ENCODE measurements at regions not wholly inside any gene's neighbourhood (a gene's known extent, or its start where the extent isn't known, plus 50 kb on each side); places are given as distances from the start of the nearest gene placed in this dataset.

- intact Hi-C loops (cut with DNase I): no loop called here
These were observed 220.2 kb upstream of the CEP162 start for GRCh38 chr6:84447651-84448050.

GRCh38 chr6:84445068-84445467, 217.6 kb upstream of the CEP162 start:
- no peak for DNase-seq
- Histone ChIP-seq H3K36me3 (no peaks in the 10 kb centered on the region), H3K4me3 (no peak overlapping the region), H3K27ac (no peak overlapping the region), H3K9me3 (no peaks in the 10 kb centered on the region), H3K27me3 (peaks cover 0 to 4% (median 0%) of the 10 kb centered on the region in 4 donors), H3K4me1 (no peaks in the 10 kb centered on the region)
- ATAC-seq: no peak
- intact Hi-C loops (cut with DNase I): no loop called here
- no peak for TF ChIP-seq CTCF (IDR thresholded peaks at IDR 0.05)
- FAIRE-seq: no peak

More at GRCh38 chr6:84447651-84448050, 220.2 kb upstream of the CEP162 start:
- H3K9me3 ChIP-seq: no peaks in the 10 kb centered on the region
- no peaks in the 10 kb centered on the region for H3K36me3 ChIP-seq
- FAIRE-seq (no peak), DNase-seq (no peak), ATAC-seq (no peak)
- WGBS, 2 donors: 44 to 56% methylated on average over 3 of the region's 3 CpGs
- no peak overlapping the region for H3K27ac ChIP-seq
- no peaks in the 10 kb centered on the region for H3K4me1 ChIP-seq
- no peak for TF ChIP-seq CTCF (IDR thresholded peaks at IDR 0.05)
- H3K4me3 ChIP-seq: no peak overlapping the region
- H3K27me3 ChIP-seq: peaks cover 0 to 4% (median 0%) of the 10 kb centered on the region in 4 donors

GRCh38 chr6:84442208-84442607, 214.8 kb upstream of the CEP162 start:
- no peak overlapping the region for H3K27ac ChIP-seq
- TF ChIP-seq CTCF (IDR thresholded peaks at IDR 0.05): no peak
- no peaks in the 10 kb centered on the region for H3K36me3 ChIP-seq
- FAIRE-seq (no peak), DNase-seq (no peak), ATAC-seq (no peak)
- H3K9me3 ChIP-seq: no peaks in the 10 kb centered on the region
- intact Hi-C loops (cut with DNase I): no loop called here
- no peaks in the 10 kb centered on the region for H3K27me3 ChIP-seq
- no peaks in the 10 kb centered on the region for H3K4me1 ChIP-seq
- H3K4me3 ChIP-seq: no peak overlapping the region
- WGBS, 2 donors: 67 to 77% methylated on average over 3 of the region's 3 CpGs

- WGBS, 2 donors: 51 to 56% methylated on average over 3 of the region's 3 CpGs
- FAIRE-seq (no peak), ATAC-seq (no peak), DNase-seq (no peak)
- Histone ChIP-seq H3K9me3 (no peaks in the 10 kb centered on the region), H3K27me3 (no peaks in the 10 kb centered on the region), H3K36me3 (no peaks in the 10 kb centered on the region), H3K27ac (no peak overlapping the region), H3K4me1 (no peaks in the 10 kb centered on the region), H3K4me3 (no peak overlapping the region)
- intact Hi-C loops (cut with DNase I): no loop called here
- no peak for TF ChIP-seq CTCF (IDR thresholded peaks at IDR 0.05)
These were observed 214.0 kb upstream of the CEP162 start for GRCh38 chr6:84441456-84441855.

- no peak for TF ChIP-seq CTCF (IDR thresholded peaks at IDR 0.05)
- FAIRE-seq (no peak), ATAC-seq (no peak), DNase-seq (no peak)
- 53 to 65% methylated on average over 4 of the region's 4 CpGs for WGBS, 2 donors
- Histone ChIP-seq H3K27ac (no peak overlapping the region), H3K4me1 (no peaks in the 10 kb centered on the region), H3K9me3 (no peaks in the 10 kb centered on the region), H3K4me3 (no peak overlapping the region), H3K27me3 (no peaks in the 10 kb centered on the region), H3K36me3 (no peaks in the 10 kb centered on the region)
- intact Hi-C loops (cut with DNase I): no loop called here
These were observed 207.1 kb upstream of the CEP162 start for GRCh38 chr6:84434550-84434949.
